AG10803 (cell line): ENCODE measurements at regions not wholly inside any gene's neighbourhood (a gene's known extent, or its start where the extent isn't known, plus 50 kb on each side); places are given as distances from the start of the nearest gene placed in this dataset.
"Not testable (repeated sequence)": the region's sequence is repeated elsewhere in the genome, so short reads cannot be mapped to it uniquely, and the experiment has no call there.

Experiments
- DNase-seq: peaks from one replicate; pipeline ENCODE4 v3.0.0; 2010; ENCODE audit warnings: low read depth
- H3K4me3 ChIP-seq: 2 replicates; pipeline ENCODE4 v1.5.1; 2011; ENCODE audit warnings: mild to moderate bottlenecking, low read length, control low read depth
- TF ChIP-seq, protein P1 (sequence below): conservative IDR thresholded peaks from 2 replicates; pipeline ENCODE4 v1.5.1; 2011; ENCODE audit warnings: mild to moderate bottlenecking, low read length, control low read depth, inconsistent platforms

DNA sequence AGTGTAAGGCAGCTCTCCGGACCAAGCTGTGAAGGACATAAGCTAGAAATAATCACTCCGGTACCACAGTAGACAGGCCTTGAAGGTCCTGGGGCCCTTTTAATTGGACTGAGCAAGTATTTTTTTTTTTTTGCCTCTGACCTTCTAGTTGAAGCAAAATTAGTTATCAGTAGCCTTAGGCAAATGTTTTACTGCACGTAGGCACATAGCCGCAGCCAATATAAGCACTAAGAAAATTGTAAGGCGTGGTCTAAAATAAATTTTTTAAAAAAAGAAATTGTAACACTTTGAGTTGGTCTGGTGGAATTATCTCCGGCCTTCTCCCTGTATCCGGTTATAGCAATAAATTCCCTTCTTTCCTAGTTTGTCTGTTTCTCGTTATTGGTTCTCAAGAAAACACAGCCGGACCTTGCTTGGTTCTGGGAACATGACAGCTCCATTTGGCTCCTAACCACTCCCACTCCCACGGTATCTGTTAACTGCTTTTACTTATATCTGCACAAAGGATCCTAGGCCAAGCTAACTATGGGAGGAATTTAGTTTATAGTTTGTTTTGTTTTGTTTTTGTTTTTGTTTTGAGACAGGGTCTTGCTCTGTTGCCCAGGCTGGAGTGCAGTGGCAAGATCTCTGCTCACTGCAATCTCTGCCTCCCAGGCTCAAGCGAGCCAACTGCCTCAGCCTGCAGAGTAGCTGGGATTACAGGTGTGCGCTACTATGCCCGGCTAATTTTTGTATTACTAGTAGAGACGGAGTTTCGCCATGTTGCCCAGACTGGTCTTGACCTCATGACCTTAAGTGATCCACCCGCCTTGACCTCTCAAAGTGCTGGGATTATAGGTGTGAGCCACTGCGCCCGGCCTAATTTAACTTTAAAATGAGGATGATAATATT lies 124.4 kb upstream of the KIF5B start:
- DNase-seq: peak; percentile 18
- TF ChIP-seq, protein P1, sequence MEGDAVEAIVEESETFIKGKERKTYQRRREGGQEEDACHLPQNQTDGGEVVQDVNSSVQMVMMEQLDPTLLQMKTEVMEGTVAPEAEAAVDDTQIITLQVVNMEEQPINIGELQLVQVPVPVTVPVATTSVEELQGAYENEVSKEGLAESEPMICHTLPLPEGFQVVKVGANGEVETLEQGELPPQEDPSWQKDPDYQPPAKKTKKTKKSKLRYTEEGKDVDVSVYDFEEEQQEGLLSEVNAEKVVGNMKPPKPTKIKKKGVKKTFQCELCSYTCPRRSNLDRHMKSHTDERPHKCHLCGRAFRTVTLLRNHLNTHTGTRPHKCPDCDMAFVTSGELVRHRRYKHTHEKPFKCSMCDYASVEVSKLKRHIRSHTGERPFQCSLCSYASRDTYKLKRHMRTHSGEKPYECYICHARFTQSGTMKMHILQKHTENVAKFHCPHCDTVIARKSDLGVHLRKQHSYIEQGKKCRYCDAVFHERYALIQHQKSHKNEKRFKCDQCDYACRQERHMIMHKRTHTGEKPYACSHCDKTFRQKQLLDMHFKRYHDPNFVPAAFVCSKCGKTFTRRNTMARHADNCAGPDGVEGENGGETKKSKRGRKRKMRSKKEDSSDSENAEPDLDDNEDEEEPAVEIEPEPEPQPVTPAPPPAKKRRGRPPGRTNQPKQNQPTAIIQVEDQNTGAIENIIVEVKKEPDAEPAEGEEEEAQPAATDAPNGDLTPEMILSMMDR: no peak
- no peak overlapping the region for H3K4me3 ChIP-seq

- peak; percentile 35 for DNase-seq
- no peak overlapping the region for H3K4me3 ChIP-seq
- TF ChIP-seq, protein P1: no peak
Observed at GRCh38 chr10:32179836-32180235, 123.6 kb upstream of the KIF5B start.

- not testable (repeated sequence) for DNase-seq, H3K4me3 ChIP-seq
Observed at GRCh38 chr10:32177594-32177993, 121.4 kb upstream of the KIF5B start.

DNA sequence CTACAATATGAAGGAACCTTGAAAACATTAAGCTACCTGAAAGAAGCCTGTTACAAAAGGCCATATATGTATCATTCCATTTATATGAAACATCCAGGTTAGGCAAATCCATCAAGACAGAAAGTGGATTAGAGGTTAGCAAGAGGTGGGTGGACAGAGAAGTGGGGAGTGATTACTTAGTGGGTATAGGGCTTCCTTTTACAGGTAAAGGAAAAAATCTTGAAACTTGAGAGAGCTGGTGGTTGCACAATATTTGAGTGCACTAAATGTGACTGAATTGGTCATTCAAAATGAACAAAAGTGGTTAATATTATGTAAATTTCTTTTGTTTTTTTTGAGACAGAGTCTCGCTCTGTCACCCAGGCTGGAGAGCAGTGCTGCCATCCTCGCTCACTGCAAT lies 119.4 kb upstream of the KIF5B start:
- TF ChIP-seq, protein P1: no peak
- DNase-seq: no peak
- H3K4me3 ChIP-seq: no peak overlapping the region

DNA sequence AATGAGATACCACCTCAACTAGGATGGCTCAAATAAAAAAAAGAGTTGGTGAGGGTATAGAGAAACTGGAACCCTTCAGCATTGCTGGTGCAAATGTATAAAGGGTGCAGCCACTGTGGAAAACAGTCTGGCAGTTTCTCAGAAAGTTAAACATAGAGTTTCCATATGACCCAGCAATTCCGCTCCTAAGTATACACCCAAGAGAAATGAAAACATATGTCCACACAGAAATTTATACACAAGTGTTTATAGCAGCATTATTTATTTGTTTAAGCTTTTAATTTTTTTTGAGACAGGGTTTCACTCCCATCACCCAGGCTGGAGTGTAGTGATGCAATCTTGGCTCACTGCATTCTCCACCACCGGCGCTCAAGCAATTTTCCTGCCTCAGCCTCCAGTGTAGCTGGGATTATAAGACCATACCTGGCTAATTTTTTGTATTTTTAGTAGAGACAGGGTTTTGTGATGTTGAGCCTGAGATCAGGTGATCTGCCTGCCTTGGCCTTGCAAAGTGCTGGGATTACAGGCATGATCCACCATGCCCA lies 118.2 kb upstream of the KIF5B start:
- TF ChIP-seq, protein P1: no peak
- no peak for DNase-seq
- no peak overlapping the region for H3K4me3 ChIP-seq

DNA sequence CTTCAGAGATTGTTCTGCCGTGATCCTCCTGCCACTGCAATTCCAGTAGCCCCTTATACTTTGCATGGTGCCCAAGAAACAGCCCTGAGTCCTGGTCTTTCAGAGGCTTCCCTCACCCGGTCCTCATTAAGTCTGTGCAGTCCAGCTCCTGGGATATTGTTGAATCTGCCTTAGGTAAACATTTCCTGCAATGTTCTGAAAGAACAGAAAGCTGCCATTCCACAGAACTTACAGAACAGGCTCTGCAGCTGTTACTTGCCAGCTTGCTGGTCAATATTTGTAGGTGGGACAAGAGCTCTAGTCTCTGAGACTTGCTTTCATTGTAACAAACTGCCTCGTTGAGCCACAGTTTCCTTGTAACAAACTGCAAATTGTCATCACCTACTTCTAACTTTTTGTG lies 115.0 kb upstream of the KIF5B start:
- DNase-seq: no peak
- TF ChIP-seq, protein P1: no peak
- H3K4me3 ChIP-seq: no peak overlapping the region

GRCh38 chr10:32169556-32169955 lies 113.3 kb upstream of the KIF5B start:
- H3K4me3 ChIP-seq: no peak overlapping the region
- TF ChIP-seq, protein P1: no peak
- DNase-seq: no peak
